Peyer's patch (tissue), 4 donors: ENCODE measurements at regions not wholly inside any gene's neighbourhood (a gene's known extent, or its start where the extent isn't known, plus 50 kb on each side); places are given as distances from the start of the nearest gene placed in this dataset.

ENCODE experiments used
- CTCF ChIP-seq, 6 experiments: fragments of 450-650 bp in 4 of 6; fragments of 200-600 bp in 2 of 6; sonication (generic) in 1 of 6; IDR thresholded peaks; one replicate each; pipeline ENCODE4 v1.5.1; 2017 to 2019; ENCODE audit warnings: antibody characterized with exemption in 6 of 6, mild to moderate bottlenecking in 3 of 6, moderate library complexity in 1 of 6
- POLR2A ChIP-seq, 2 donors: fragments of 450-650 bp; IDR thresholded peaks; one replicate each; pipeline ENCODE4 v1.5.1; 2017; ENCODE audit warnings: antibody characterized with exemption in 2 of 2, mild to moderate bottlenecking in 2 of 2, moderate library complexity in 2 of 2

GRCh38 chr2:79253243-79253774 lies 93.8 kb upstream of the REG3A start:
- TF ChIP-seq POLR2A (IDR thresholded peaks at IDR 0.05) (no peak), CTCF (IDR thresholded peaks at IDR 0.05) (no peak)
